D721Med (cell line): ENCODE measurements at regions not wholly inside any gene's neighbourhood (a gene's known extent, or its start where the extent isn't known, plus 50 kb on each side); places are given as distances from the start of the nearest gene placed in this dataset.
"Not testable (repeated sequence)": the region's sequence is repeated elsewhere in the genome, so short reads cannot be mapped to it uniquely, and the experiment has no call there.

Experiments used
- DNase-seq: peaks from one replicate; pipeline ENCODE4 v3.0.0; 2011; ENCODE audit warnings: low spot score; ENCODE audit not compliant: insufficient read length
- FAIRE-seq: peaks from 2 replicates; lab custom pipeline; 2011; peaks lifted over from hg19 to GRCh38; lab: Jason Lieb, UNC
- TF ChIP-seq, protein P1 (sequence below): IDR thresholded peaks from 2 replicates; pipeline ENCODE4 v1.5.1; 2012; ENCODE audit warnings: mild to moderate bottlenecking, control low read depth; ENCODE audit not compliant: insufficient read depth; ENCODE audit errors: missing control alignments

GRCh38 chr15:89017370-89018066 is 70.7 kb upstream of the ABHD2 start:
- TF ChIP-seq, protein P1, sequence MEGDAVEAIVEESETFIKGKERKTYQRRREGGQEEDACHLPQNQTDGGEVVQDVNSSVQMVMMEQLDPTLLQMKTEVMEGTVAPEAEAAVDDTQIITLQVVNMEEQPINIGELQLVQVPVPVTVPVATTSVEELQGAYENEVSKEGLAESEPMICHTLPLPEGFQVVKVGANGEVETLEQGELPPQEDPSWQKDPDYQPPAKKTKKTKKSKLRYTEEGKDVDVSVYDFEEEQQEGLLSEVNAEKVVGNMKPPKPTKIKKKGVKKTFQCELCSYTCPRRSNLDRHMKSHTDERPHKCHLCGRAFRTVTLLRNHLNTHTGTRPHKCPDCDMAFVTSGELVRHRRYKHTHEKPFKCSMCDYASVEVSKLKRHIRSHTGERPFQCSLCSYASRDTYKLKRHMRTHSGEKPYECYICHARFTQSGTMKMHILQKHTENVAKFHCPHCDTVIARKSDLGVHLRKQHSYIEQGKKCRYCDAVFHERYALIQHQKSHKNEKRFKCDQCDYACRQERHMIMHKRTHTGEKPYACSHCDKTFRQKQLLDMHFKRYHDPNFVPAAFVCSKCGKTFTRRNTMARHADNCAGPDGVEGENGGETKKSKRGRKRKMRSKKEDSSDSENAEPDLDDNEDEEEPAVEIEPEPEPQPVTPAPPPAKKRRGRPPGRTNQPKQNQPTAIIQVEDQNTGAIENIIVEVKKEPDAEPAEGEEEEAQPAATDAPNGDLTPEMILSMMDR, result peak; percentile 78
- FAIRE-seq, result no peak
- DNase-seq, result no peak

- TF ChIP-seq, protein P1, result no peak
- FAIRE-seq (no peak), DNase-seq (no peak)
Observed at GRCh38 chr15:89018207-89018606, 70.0 kb upstream of the ABHD2 start.

DNA sequence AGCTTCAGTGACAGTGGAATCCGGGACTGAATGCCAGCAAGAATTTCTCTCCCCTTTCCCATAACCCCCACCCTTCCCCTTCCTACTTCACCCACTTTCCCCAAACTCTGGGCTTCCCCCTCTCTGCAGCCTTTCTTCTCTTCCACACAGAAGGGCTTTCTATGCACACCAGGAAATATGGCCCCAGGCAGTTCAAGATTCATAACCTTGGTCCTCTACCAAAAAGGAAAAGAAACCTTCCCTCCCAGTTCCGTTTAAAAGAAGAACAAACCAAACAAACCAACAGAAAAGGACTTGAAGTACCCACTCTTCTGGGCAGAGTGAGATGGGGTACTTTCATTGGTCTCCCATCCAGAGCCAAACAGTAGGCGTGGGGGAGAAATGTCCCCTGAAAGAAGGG is 68.8 kb upstream of the ABHD2 start:
- no peak for DNase-seq
- no peak for FAIRE-seq
- TF ChIP-seq, protein P1, result no peak

GRCh38 chr15:89021224-89021623 is 67.0 kb upstream of the ABHD2 start:
- DNase-seq (no peak), FAIRE-seq (no peak)
- TF ChIP-seq, protein P1, result no peak

DNA sequence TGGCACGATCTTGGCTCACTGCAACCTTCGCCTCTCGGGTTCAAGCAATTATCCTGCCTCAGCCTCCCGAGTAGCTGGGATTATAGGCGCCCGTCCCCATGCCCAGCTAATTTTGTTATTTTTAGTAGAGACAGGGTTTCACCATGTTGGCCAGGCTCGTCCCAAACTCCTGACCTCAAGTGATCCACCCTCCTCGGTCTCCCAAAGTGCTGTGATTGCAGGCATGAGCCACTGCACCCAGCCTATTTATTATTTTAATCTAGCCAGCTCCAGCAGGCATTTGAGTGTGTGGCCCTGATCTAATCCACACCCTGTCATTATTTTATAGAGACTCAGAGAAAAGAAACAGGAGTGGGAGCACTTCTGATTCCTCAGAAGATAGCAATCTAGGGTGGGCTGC is 66.4 kb upstream of the ABHD2 start:
- not testable (repeated sequence) for FAIRE-seq, DNase-seq

GRCh38 chr15:89023311-89023961 is 64.8 kb upstream of the ABHD2 start:
- TF ChIP-seq, protein P1, result no peak
- FAIRE-seq (no peak), DNase-seq (no peak)

DNA sequence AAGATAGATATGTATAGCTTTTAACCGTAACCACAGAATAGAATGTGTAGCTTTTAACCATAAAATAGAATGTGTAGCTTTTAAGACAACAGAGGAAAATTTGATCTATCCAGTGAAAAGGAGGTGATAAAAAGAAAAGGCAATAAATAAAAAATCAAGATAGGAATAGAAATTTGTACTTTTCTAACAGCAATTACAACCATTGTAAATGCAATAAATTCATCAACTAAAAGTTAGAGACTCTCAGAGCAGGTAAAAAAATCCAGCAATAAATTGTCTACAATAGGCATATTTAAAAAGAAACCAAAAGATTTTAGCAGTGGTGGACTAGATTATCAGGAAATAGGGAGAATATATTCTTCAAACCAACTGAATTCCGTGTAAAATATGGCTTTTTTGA is 63.8 kb upstream of the ABHD2 start:
- FAIRE-seq, result no peak
- TF ChIP-seq, protein P1, result no peak
- DNase-seq, result no peak
